IMR-90 (cell line): ENCODE measurements at regions not wholly inside any gene's neighbourhood (a gene's known extent, or its start where the extent isn't known, plus 50 kb on each side); places are given as distances from the start of the nearest gene placed in this dataset.

Source experiments
- ATAC-seq: fragments of 200-7000 bp; cut with Tn5 transposase; 2 replicates; pipeline ENCODE4 v1.9.1; 2020; ENCODE audit warnings: low read depth, mild to moderate bottlenecking, moderate library complexity
- BruUV-seq: library from RNA; stranded (reverse); fragments of 400-500 nt; replicated peaks from 2 replicates; lab custom pipeline; 2021; lab: Mats Ljungman, UMichigan
- CTCF ChIA-PET: fragments of 300-600 bp; formaldehyde crosslinking; extraction: SDS; loops from one replicate; lab custom pipeline; 2021; ENCODE audit warnings: antibody characterized with exemption; lab: Yijun Ruan, JAX
- POLR2A ChIA-PET: fragments of 300-600 bp; sonication (Branson Sonifier 250); formaldehyde crosslinking; loops from one replicate; lab custom pipeline; 2022; ENCODE audit warnings: antibody characterized with exemption; ENCODE audit not compliant: unreplicated experiment; lab: Charles Lee
- DNase-seq: peaks from one replicate; pipeline ENCODE4 v3.0.0; 2013
- H2AFZ ChIP-seq: replicated peaks from 2 replicates; pipeline ENCODE3; 2013; ENCODE audit warnings: low read length, mild to moderate bottlenecking; ENCODE audit not compliant: poor library complexity
- H2AK5ac ChIP-seq: 2 replicates; pipeline ENCODE4 v1.6.1; 2013; ENCODE audit warnings: low read depth, low read length, inconsistent platforms
- H2AK9ac ChIP-seq: replicated peaks from 2 replicates; pipeline ENCODE3; 2013; ENCODE audit warnings: mild to moderate bottlenecking, low read depth, low read length, moderate library complexity; ENCODE audit not compliant: poor library complexity
- H2BK120ac ChIP-seq: 2 replicates; pipeline ENCODE4 v1.6.1; 2013; ENCODE audit warnings: low read depth, low read length, inconsistent platforms
- H2BK15ac ChIP-seq: 3 replicates; pipeline ENCODE4 v1.6.1; 2013; ENCODE audit warnings: low read depth, low read length, inconsistent platforms
- H2BK20ac ChIP-seq: 2 replicates; pipeline ENCODE4 v1.6.1; 2013; ENCODE audit warnings: low read depth, mild to moderate bottlenecking, inconsistent platforms, low read length, moderate library complexity
- H2BK5ac ChIP-seq: 2 replicates; pipeline ENCODE4 v1.6.1; 2013; ENCODE audit warnings: mild to moderate bottlenecking, low read depth, low read length, inconsistent platforms; ENCODE audit not compliant: poor library complexity, severe bottlenecking
- H3K14ac ChIP-seq: replicated peaks from 2 replicates; pipeline ENCODE4 v1.6.1; 2013; ENCODE audit warnings: low read depth, low read length, inconsistent platforms
- H3K18ac ChIP-seq: 2 replicates; pipeline ENCODE4 v1.6.1; 2013; ENCODE audit warnings: low read depth, low read length, control low read depth
- H3K23ac ChIP-seq: 2 replicates; pipeline ENCODE4 v1.6.1; 2013; ENCODE audit warnings: low read depth, low read length, inconsistent platforms
- H3K27ac ChIP-seq: 2 replicates; pipeline ENCODE4 v1.5.1; 2013; ENCODE audit warnings: mild to moderate bottlenecking, control low read depth, low read length; ENCODE audit not compliant: insufficient read depth
- H3K27me3 ChIP-seq: 2 replicates; pipeline ENCODE4 v1.6.1; 2013; ENCODE audit warnings: low read length; ENCODE audit not compliant: control insufficient read depth, insufficient read depth
- H3K36me3 ChIP-seq: 2 replicates; pipeline ENCODE4 v1.6.1; 2013; ENCODE audit warnings: low read length, mixed read lengths; ENCODE audit not compliant: control insufficient read depth, insufficient read depth
- H3K4ac ChIP-seq: 2 replicates; pipeline ENCODE4 v1.6.1; 2013; ENCODE audit warnings: low read depth, low read length, inconsistent platforms
- H3K4me1 ChIP-seq: 2 replicates; pipeline ENCODE4 v1.6.1; 2013; ENCODE audit warnings: low read length, mixed read lengths; ENCODE audit not compliant: control insufficient read depth, insufficient read depth
- H3K4me2 ChIP-seq: 2 replicates; pipeline ENCODE4 v1.6.1; 2013; ENCODE audit warnings: low read depth, mild to moderate bottlenecking, control low read depth, low read length, moderate library complexity
- H3K4me3 ChIP-seq: 2 replicates; pipeline ENCODE4 v1.5.1; 2013; ENCODE audit warnings: low read depth, mild to moderate bottlenecking, control low read depth, low read length, moderate library complexity; ENCODE audit not compliant: insufficient read depth
- H3K56ac ChIP-seq: 2 replicates; pipeline ENCODE4 v1.6.1; 2013; ENCODE audit warnings: low read length, inconsistent platforms; ENCODE audit not compliant: insufficient read depth; ENCODE audit errors: extremely low read depth
- H3K79me1 ChIP-seq, 2 experiments: 2 replicates each; pipeline ENCODE4 v1.6.1; 2013; ENCODE audit warnings: low read length in 2 of 2, inconsistent platforms in 1 of 2, low read depth in 1 of 2
- H3K9ac ChIP-seq: 2 replicates; pipeline ENCODE4 v1.6.1; 2013; ENCODE audit warnings: low read depth, low read length, control low read depth
- H3K9me1 ChIP-seq: 2 replicates; pipeline ENCODE4 v1.6.1; 2013; ENCODE audit warnings: low read length, inconsistent platforms; ENCODE audit not compliant: insufficient read depth
- H3K9me3 ChIP-seq: 2 replicates; pipeline ENCODE4 v1.6.1; 2013; ENCODE audit warnings: low read length; ENCODE audit not compliant: control insufficient read depth, insufficient read depth
- H4K20me1 ChIP-seq: 2 replicates; pipeline ENCODE4 v1.6.1; 2013; ENCODE audit warnings: low read length, inconsistent platforms; ENCODE audit not compliant: insufficient read depth
- H4K5ac ChIP-seq: 2 replicates; pipeline ENCODE4 v1.6.1; 2013; ENCODE audit warnings: mild to moderate bottlenecking, low read depth, low read length, control low read depth
- H4K8ac ChIP-seq, 2 experiments: 2 replicates each; pipeline ENCODE4 v1.6.1; 2013; ENCODE audit warnings: low read depth in 2 of 2, low read length in 2 of 2, control low read depth in 1 of 2, inconsistent platforms in 1 of 2
- H4K91ac ChIP-seq: 2 replicates; pipeline ENCODE4 v1.6.1; 2013; ENCODE audit warnings: low read depth, low read length, inconsistent platforms; ENCODE audit not compliant: insufficient read depth
- CEBPB ChIP-seq: IDR thresholded peaks from 2 replicates; pipeline ENCODE4 v1.6.1; 2012; ENCODE audit warnings: low read depth, low read length, improper control_type of control experiment
- CTCF ChIP-seq: conservative IDR thresholded peaks from 2 replicates; pipeline ENCODE4 v1.5.1; 2012; ENCODE audit warnings: mild to moderate bottlenecking, low read depth, low read length, improper control_type of control experiment
- ELK1 ChIP-seq: fragments of 150-350 bp; IDR thresholded peaks from 2 replicates; pipeline ENCODE4 v1.6.1; 2016; ENCODE audit warnings: low read depth, mild to moderate bottlenecking, low read length, moderate library complexity, borderline replicate concordance
- FOS ChIP-seq: fragments of 150-350 bp; IDR thresholded peaks from 2 replicates; pipeline ENCODE4 v1.6.1; 2016; ENCODE audit warnings: low read depth, low read length
- MAZ ChIP-seq: IDR thresholded peaks from 2 replicates; pipeline ENCODE4 v1.6.1; 2012; ENCODE audit warnings: low read depth, mild to moderate bottlenecking, low read length, improper control_type of control experiment, moderate library complexity, borderline replicate concordance
- NFE2L2 ChIP-seq: fragments of 150-350 bp; IDR thresholded peaks from 2 replicates; pipeline ENCODE4 v1.6.1; 2016; ENCODE audit warnings: low read depth, mild to moderate bottlenecking, low read length
- POLR2A ChIP-seq: IDR thresholded peaks from 2 replicates; pipeline ENCODE4 v1.6.1; 2012; ENCODE audit warnings: mild to moderate bottlenecking, low read depth, low read length
- RCOR1 ChIP-seq: IDR thresholded peaks from 2 replicates; pipeline ENCODE4 v1.6.1; 2012; ENCODE audit warnings: mild to moderate bottlenecking, low read length, improper control_type of control experiment; ENCODE audit not compliant: insufficient replicate concordance
- USF2 ChIP-seq: fragments of 150-350 bp; IDR thresholded peaks from 2 replicates; pipeline ENCODE4 v1.6.1; 2017; ENCODE audit warnings: mild to moderate bottlenecking, antibody characterized with exemption, low read length, low read depth
- WGBS, 2 experiments: methylation state at CpG; one replicate each; pipeline versions ENCODE4 v1.1.5 to v1.1.7; 2013; ENCODE audit warnings: missing lambda C conversion rate in 2 of 2; ENCODE audit not compliant: insufficient read length in 1 of 2; ENCODE audit errors: extremely low coverage in 2 of 2; 5-methylcytosine and 5-hydroxymethylcytosine counted together
- dilution Hi-C: fragments of 300-500 bp; cut with HindIII; formaldehyde crosslinking; loops from one replicate; pipeline ENCODE4 v1.14.3; 2018; ENCODE audit warnings: low sequenced_read_pairs; ENCODE audit not compliant: unreplicated experiment
- in situ Hi-C: fragments of 300-500 bp; cut with MboI; formaldehyde crosslinking; loops from 3 replicates; pipeline ENCODE4 v1.14.3; 2019; ENCODE audit warnings: low sequenced_read_pairs, inconsistent platforms, mixed read lengths
- intact Hi-C: fragments of 100-400 bp; cut with micrococcal nuclease; formaldehyde crosslinking; loops from 2 replicates; pipeline ENCODE4 v1.10.0; 2022

- Histone ChIP-seq H2BK120ac (no peak overlapping the region), H3K9ac (no peak overlapping the region), H3K4me1 (no peaks in the 10 kb centered on the region), H2AK5ac (no peak overlapping the region), H3K4me2 (no peak overlapping the region), H3K4ac (no peak overlapping the region), H2BK5ac (no peak overlapping the region), H3K27ac (no peak overlapping the region), H3K56ac (no peak overlapping the region), H3K36me3 (no peaks in the 10 kb centered on the region), H3K18ac (no peak overlapping the region), H3K79me1 (no peaks in the 10 kb centered on the region), H4K20me1 (no peaks in the 10 kb centered on the region), H3K9me3 (peaks cover 18% of the 10 kb centered on the region), H2AFZ (no peak overlapping the region), H3K27me3 (no peaks in the 10 kb centered on the region), H2AK9ac (no peak overlapping the region), H3K14ac (no peak overlapping the region), H2BK20ac (no peak overlapping the region), H3K23ac (no peak overlapping the region), H3K4me3 (no peak overlapping the region), H4K91ac (no peak overlapping the region), H2BK15ac (no peak overlapping the region), H4K8ac (no peak overlapping the region), H3K9me1 (no peaks in the 10 kb centered on the region), H4K5ac (no peak overlapping the region)
- dilution Hi-C loops = no loop called here
- CTCF ChIA-PET = no interaction called here
- in situ Hi-C loops = no loop called here
- ATAC-seq = no peak
- POLR2A ChIA-PET = no interaction called here
- no TSS peak for BruUV-seq
- no peak for DNase-seq
- no CpG with 5 or more reads among the region's 4 CpGs for WGBS, 2 experiments
- no peak for TF ChIP-seq POLR2A
- no peak for TF ChIP-seq FOS
- no peak for TF ChIP-seq NFE2L2
- no peak for TF ChIP-seq CTCF
- TF ChIP-seq MAZ = no peak
- no peak for TF ChIP-seq CEBPB
- TF ChIP-seq USF2 = no peak
- no peak for TF ChIP-seq RCOR1
- no peak for TF ChIP-seq ELK1
- intact Hi-C loops = no loop called here
Observed at GRCh38 chr5:6145616-6146237, 232.6 kb downstream of the MED10 start.
